ENCODE measurements at regions not wholly inside any gene's neighbourhood (a gene's known extent, or its start where the extent isn't known, plus 50 kb on each side); places are given as distances from the start of the nearest gene placed in this dataset.

GRCh38 chr10:131676800-131677421 is 223.9 kb upstream of the PPP2R2D start:
- H3K27me3 Mint-ChIP-seq: peaks cover 0 to 2% of the 10 kb centered on the region in 2 donors
- Histone ChIP-seq H3K4me3 (ENCODE audit: low read length) (no peak overlapping the region), H3K4me1 (ENCODE audit: insufficient read depth, low read length) (no peaks in the 10 kb centered on the region), H3K27ac (ENCODE audit: low read depth, low read length) (no peak overlapping the region), H3K36me3 (ENCODE audit: insufficient read depth, low read length) (no peaks in the 10 kb centered on the region), H3K9me3 (ENCODE audit: low read length) (no peaks in the 10 kb centered on the region), H3K27me3 (ENCODE audit: insufficient read depth, low read length, poor library complexity, severe bottlenecking) (no peaks in the 10 kb centered on the region)
- DNase-seq: no peak
- ChIA-PET CTCF (no interaction called here), POLR2A (no interaction called here)
- no peaks in the 10 kb centered on the region for H3K36me3 Mint-ChIP-seq
- no peak overlapping the region for H3K27ac Mint-ChIP-seq
- H3K9me3 Mint-ChIP-seq: peaks cover 0 to 5% (median 3%) of the 10 kb centered on the region in 5 donors
- no peaks in the 10 kb centered on the region for H3K4me1 Mint-ChIP-seq
- no peak overlapping the region for H3K4me3 Mint-ChIP-seq

GRCh38 chr10:131677671-131678070 is 223.1 kb upstream of the PPP2R2D start:
- no peak for DNase-seq
- Mint-ChIP-seq H3K4me3 (no peak overlapping the region), H3K27me3 (peaks cover 2 to 4% of the 10 kb centered on the region in 2 donors), H3K9me3 (peaks cover 0 to 4% (median 0%) of the 10 kb centered on the region in 5 donors), H3K27ac (no peak overlapping the region), H3K36me3 (no peaks in the 10 kb centered on the region), H3K4me1 (no peaks in the 10 kb centered on the region)
- H3K9me3 ChIP-seq (ENCODE audit: low read length): no peaks in the 10 kb centered on the region
- H3K36me3 ChIP-seq (ENCODE audit: insufficient read depth, low read length): no peaks in the 10 kb centered on the region
- H3K4me1 ChIP-seq (ENCODE audit: insufficient read depth, low read length): no peaks in the 10 kb centered on the region
- H3K27me3 ChIP-seq (ENCODE audit: insufficient read depth, low read length, poor library complexity, severe bottlenecking): no peaks in the 10 kb centered on the region
- no peak overlapping the region for H3K27ac ChIP-seq (ENCODE audit: low read depth, low read length)
- H3K4me3 ChIP-seq (ENCODE audit: low read length): no peak overlapping the region
- CTCF ChIA-PET: no interaction called here
- POLR2A ChIA-PET: no interaction called here

- POLR2A ChIA-PET: no interaction called here
- no peaks in the 10 kb centered on the region for H3K4me1 Mint-ChIP-seq
Observed at GRCh38 chr10:131678171-131678570, 222.6 kb upstream of the PPP2R2D start.

GRCh38 chr10:131678613-131679012 is 222.2 kb upstream of the PPP2R2D start:
- H3K4me3 Mint-ChIP-seq: no peak overlapping the region
- H3K4me3 ChIP-seq (ENCODE audit: low read length): no peak overlapping the region
- no peak for DNase-seq
- H3K27me3 Mint-ChIP-seq: peaks cover 2 to 8% of the 10 kb centered on the region in 2 donors
- H3K27me3 ChIP-seq (ENCODE audit: insufficient read depth, low read length, poor library complexity, severe bottlenecking): no peaks in the 10 kb centered on the region
- H3K4me1 Mint-ChIP-seq: no peaks in the 10 kb centered on the region
- H3K4me1 ChIP-seq (ENCODE audit: insufficient read depth, low read length): no peaks in the 10 kb centered on the region
- no peaks in the 10 kb centered on the region for H3K36me3 ChIP-seq (ENCODE audit: insufficient read depth, low read length)
- H3K9me3 Mint-ChIP-seq: peaks cover 0 to 4% (median 0%) of the 10 kb centered on the region in 5 donors
- H3K27ac ChIP-seq (ENCODE audit: low read depth, low read length): no peak overlapping the region
- H3K9me3 ChIP-seq (ENCODE audit: low read length): no peaks in the 10 kb centered on the region
- CTCF ChIA-PET: no interaction called here
- H3K36me3 Mint-ChIP-seq: no peaks in the 10 kb centered on the region
- H3K27ac Mint-ChIP-seq: no peak overlapping the region
- POLR2A ChIA-PET: no interaction called here

More at GRCh38 chr10:131678171-131678570, 222.6 kb upstream of the PPP2R2D start:
- Histone ChIP-seq H3K27me3 (ENCODE audit: insufficient read depth, low read length, poor library complexity, severe bottlenecking) (no peaks in the 10 kb centered on the region), H3K4me3 (ENCODE audit: low read length) (no peak overlapping the region), H3K27ac (ENCODE audit: low read depth, low read length) (no peak overlapping the region), H3K9me3 (ENCODE audit: low read length) (no peaks in the 10 kb centered on the region), H3K36me3 (ENCODE audit: insufficient read depth, low read length) (no peaks in the 10 kb centered on the region), H3K4me1 (ENCODE audit: insufficient read depth, low read length) (no peaks in the 10 kb centered on the region)
- no peak overlapping the region for H3K27ac Mint-ChIP-seq
- H3K36me3 Mint-ChIP-seq: no peaks in the 10 kb centered on the region
- DNase-seq: no peak
- CTCF ChIA-PET: no interaction called here
- peaks cover 0 to 4% (median 0%) of the 10 kb centered on the region in 5 donors for H3K9me3 Mint-ChIP-seq
- no peak overlapping the region for H3K4me3 Mint-ChIP-seq
- peaks cover 2 to 8% of the 10 kb centered on the region in 2 donors for H3K27me3 Mint-ChIP-seq

- no peak overlapping the region for H3K4me3 Mint-ChIP-seq
- no peak for DNase-seq
- H3K27me3 Mint-ChIP-seq: peaks cover 2 to 8% of the 10 kb centered on the region in 2 donors
- H3K9me3 Mint-ChIP-seq: peaks cover 0 to 2% (median 0%) of the 10 kb centered on the region in 5 donors
- Histone ChIP-seq H3K27me3 (ENCODE audit: insufficient read depth, low read length, poor library complexity, severe bottlenecking) (no peaks in the 10 kb centered on the region), H3K4me3 (ENCODE audit: low read length) (no peak overlapping the region), H3K4me1 (ENCODE audit: insufficient read depth, low read length) (no peaks in the 10 kb centered on the region), H3K36me3 (ENCODE audit: insufficient read depth, low read length) (no peaks in the 10 kb centered on the region), H3K27ac (ENCODE audit: low read depth, low read length) (no peak overlapping the region), H3K9me3 (ENCODE audit: low read length) (no peaks in the 10 kb centered on the region)
- H3K4me1 Mint-ChIP-seq: no peaks in the 10 kb centered on the region
- CTCF ChIA-PET: no interaction called here
- H3K36me3 Mint-ChIP-seq: no peaks in the 10 kb centered on the region
- POLR2A ChIA-PET: no interaction called here
- no peak overlapping the region for H3K27ac Mint-ChIP-seq
Observed at GRCh38 chr10:131679926-131680325, 220.9 kb upstream of the PPP2R2D start.

GRCh38 chr10:131681122-131681521 is 219.7 kb upstream of the PPP2R2D start:
- H3K27me3 Mint-ChIP-seq: peaks cover 2 to 8% of the 10 kb centered on the region in 2 donors
- Histone ChIP-seq H3K27ac (ENCODE audit: low read depth, low read length) (no peak overlapping the region), H3K36me3 (ENCODE audit: insufficient read depth, low read length) (no peaks in the 10 kb centered on the region), H3K4me1 (ENCODE audit: insufficient read depth, low read length) (no peaks in the 10 kb centered on the region), H3K9me3 (ENCODE audit: low read length) (no peaks in the 10 kb centered on the region), H3K27me3 (ENCODE audit: insufficient read depth, low read length, poor library complexity, severe bottlenecking) (no peaks in the 10 kb centered on the region), H3K4me3 (ENCODE audit: low read length) (no peak overlapping the region)
- POLR2A ChIA-PET: no interaction called here
- no peak overlapping the region for H3K4me3 Mint-ChIP-seq
- H3K9me3 Mint-ChIP-seq: peaks cover 0 to 2% (median 0%) of the 10 kb centered on the region in 5 donors
- CTCF ChIA-PET: no interaction called here
- no peaks in the 10 kb centered on the region for H3K36me3 Mint-ChIP-seq
- no peak overlapping the region for H3K27ac Mint-ChIP-seq
- no peak for DNase-seq
- no peaks in the 10 kb centered on the region for H3K4me1 Mint-ChIP-seq

- CTCF ChIA-PET: no interaction called here
Observed at GRCh38 chr10:131681656-131682055, 219.2 kb upstream of the PPP2R2D start.

GRCh38 chr10:131682271-131682962 is 218.4 kb upstream of the PPP2R2D start:
- H3K27ac ChIP-seq (ENCODE audit: low read depth, low read length): no peak overlapping the region
- H3K4me1 ChIP-seq (ENCODE audit: insufficient read depth, low read length): no peaks in the 10 kb centered on the region
- no peaks in the 10 kb centered on the region for H3K4me1 Mint-ChIP-seq
- peaks cover 2 to 8% of the 10 kb centered on the region in 2 donors for H3K27me3 Mint-ChIP-seq
- DNase-seq: no peak
- no peaks in the 10 kb centered on the region for H3K27me3 ChIP-seq (ENCODE audit: insufficient read depth, low read length, poor library complexity, severe bottlenecking)
- no peaks in the 10 kb centered on the region for H3K36me3 ChIP-seq (ENCODE audit: insufficient read depth, low read length)
- H3K9me3 ChIP-seq (ENCODE audit: low read length): no peaks in the 10 kb centered on the region
- no peak overlapping the region for H3K27ac Mint-ChIP-seq
- H3K4me3 ChIP-seq (ENCODE audit: low read length): no peak overlapping the region
- CTCF ChIA-PET: no interaction called here
- no peaks in the 10 kb centered on the region for H3K36me3 Mint-ChIP-seq
- POLR2A ChIA-PET: no interaction called here
- peaks cover 0 to 2% (median 0%) of the 10 kb centered on the region in 5 donors for H3K9me3 Mint-ChIP-seq
- no peak overlapping the region for H3K4me3 Mint-ChIP-seq

More at GRCh38 chr10:131681656-131682055, 219.2 kb upstream of the PPP2R2D start:
- peaks cover 2 to 8% of the 10 kb centered on the region in 2 donors for H3K27me3 Mint-ChIP-seq
- POLR2A ChIA-PET: no interaction called here
- H3K4me3 Mint-ChIP-seq: no peak overlapping the region
- no peaks in the 10 kb centered on the region for H3K4me1 Mint-ChIP-seq
- Histone ChIP-seq H3K27ac (ENCODE audit: low read depth, low read length) (no peak overlapping the region), H3K9me3 (ENCODE audit: low read length) (no peaks in the 10 kb centered on the region), H3K27me3 (ENCODE audit: insufficient read depth, low read length, poor library complexity, severe bottlenecking) (no peaks in the 10 kb centered on the region), H3K4me1 (ENCODE audit: insufficient read depth, low read length) (no peaks in the 10 kb centered on the region), H3K36me3 (ENCODE audit: insufficient read depth, low read length) (no peaks in the 10 kb centered on the region), H3K4me3 (ENCODE audit: low read length) (no peak overlapping the region)
- H3K9me3 Mint-ChIP-seq: peaks cover 0 to 2% (median 0%) of the 10 kb centered on the region in 5 donors
- H3K36me3 Mint-ChIP-seq: no peaks in the 10 kb centered on the region
- no peak overlapping the region for H3K27ac Mint-ChIP-seq
- no peak for DNase-seq
